Mesenchymal stem cell (in vitro differentiated cells and primary cell): ENCODE measurements at regions not wholly inside any gene's neighbourhood (a gene's known extent, or its start where the extent isn't known, plus 50 kb on each side); places are given as distances from the start of the nearest gene placed in this dataset.
A peak's percentile ranks its signal among the peaks of the same experiment; 100 is the strongest.

Experiments used
- DNase-seq: peaks from one replicate; pipeline ENCODE4 v3.0.0-alpha.2; 2013
- H2AFZ ChIP-seq: one replicate; pipeline ENCODE4 v1.6.1; 2013; ENCODE audit warnings: low read depth, mild to moderate bottlenecking, control low read depth, inconsistent platforms, low read length, moderate library complexity
- H2AK5ac ChIP-seq: 2 replicates; pipeline ENCODE4 v1.6.1; 2013; ENCODE audit warnings: low read length, moderate library complexity, mild to moderate bottlenecking, inconsistent platforms; ENCODE audit not compliant: severe bottlenecking
- H2BK120ac ChIP-seq: one replicate; pipeline ENCODE4 v1.6.1; 2013; ENCODE audit warnings: low read depth, mild to moderate bottlenecking, inconsistent platforms, low read length, moderate library complexity
- H2BK12ac ChIP-seq, 2 experiments: one replicate each; pipeline ENCODE4 v1.6.1; 2013; ENCODE audit warnings: inconsistent platforms in 2 of 2, low read length in 2 of 2, mild to moderate bottlenecking in 2 of 2, moderate library complexity in 2 of 2, control low read depth in 1 of 2
- H2BK15ac ChIP-seq: one replicate; pipeline ENCODE4 v1.6.1; 2013; ENCODE audit warnings: mild to moderate bottlenecking, low read depth, inconsistent platforms; ENCODE audit not compliant: poor library complexity, severe bottlenecking
- H2BK5ac ChIP-seq: 2 replicates; pipeline ENCODE4 v1.6.1; 2013; ENCODE audit warnings: low read depth, mild to moderate bottlenecking, low read length, control low read depth, inconsistent platforms; ENCODE audit not compliant: poor library complexity, severe bottlenecking
- H3K14ac ChIP-seq, 2 experiments: one replicate each; pipeline ENCODE4 v1.6.1; 2013; ENCODE audit warnings: inconsistent platforms in 2 of 2, low read length in 2 of 2, control low read depth in 1 of 2, mild to moderate bottlenecking in 1 of 2, moderate library complexity in 1 of 2
- H3K18ac ChIP-seq, 2 experiments: one replicate each; pipeline ENCODE4 v1.6.1; 2013; ENCODE audit warnings: inconsistent platforms in 2 of 2, low read length in 2 of 2, control low read depth in 1 of 2, low read depth in 1 of 2, mild to moderate bottlenecking in 1 of 2
- H3K23ac ChIP-seq, 2 experiments: one replicate each; pipeline ENCODE4 v1.6.1; 2013; ENCODE audit warnings: inconsistent platforms in 2 of 2, low read length in 2 of 2, mild to moderate bottlenecking in 2 of 2, moderate library complexity in 2 of 2, control low read depth in 1 of 2
- H3K27ac ChIP-seq: 2 replicates; pipeline ENCODE4 v1.5.1; 2013; ENCODE audit warnings: mild to moderate bottlenecking, moderate library complexity, low read length, control low read depth, inconsistent platforms; ENCODE audit not compliant: poor library complexity, severe bottlenecking
- H3K27me3 ChIP-seq, 2 experiments: 2 replicates each; pipeline versions ENCODE4 v1.6.1 to v1.7.0; 2013; ENCODE audit warnings: low read length in 2 of 2, mild to moderate bottlenecking in 2 of 2, moderate library complexity in 2 of 2, control low read depth in 1 of 2, inconsistent platforms in 1 of 2; ENCODE audit not compliant: control insufficient read depth in 1 of 2, insufficient read depth in 1 of 2
- H3K36me3 ChIP-seq, 2 experiments: 2 replicates each; pipeline versions ENCODE4 v1.6.1 to v1.7.0; 2013; ENCODE audit warnings: low read length in 2 of 2, control low read depth in 1 of 2, inconsistent platforms in 1 of 2, low read depth in 1 of 2, mild to moderate bottlenecking in 1 of 2; ENCODE audit not compliant: insufficient read depth in 2 of 2, control insufficient read depth in 1 of 2
- H3K4ac ChIP-seq, 2 experiments: one replicate each; pipeline ENCODE4 v1.6.1; 2013; ENCODE audit warnings: inconsistent platforms in 2 of 2, low read length in 2 of 2, mild to moderate bottlenecking in 2 of 2, moderate library complexity in 2 of 2, control low read depth in 1 of 2, low read depth in 1 of 2
- H3K4me1 ChIP-seq: 2 replicates; pipeline ENCODE4 v1.6.1; 2013; ENCODE audit warnings: low read depth, low read length, control low read depth; ENCODE audit not compliant: control insufficient read depth, insufficient read depth
- H3K4me2 ChIP-seq: 2 replicates; pipeline ENCODE4 v1.6.1; 2013; ENCODE audit warnings: low read length, mild to moderate bottlenecking, inconsistent platforms; ENCODE audit not compliant: poor library complexity, severe bottlenecking
- H3K4me3 ChIP-seq, 2 experiments: 2 replicates each; pipeline versions ENCODE4 v1.5.1 to v1.7.0; 2013; ENCODE audit warnings: low read length in 2 of 2, mild to moderate bottlenecking in 2 of 2, control low read depth in 1 of 2, low read depth in 1 of 2; ENCODE audit not compliant: insufficient read depth in 1 of 2
- H3K79me1 ChIP-seq: replicated peaks from 2 replicates; pipeline ENCODE4 v1.6.1; 2013; ENCODE audit warnings: mild to moderate bottlenecking, control low read depth, low read length, inconsistent platforms; ENCODE audit not compliant: poor library complexity, severe bottlenecking
- H3K9ac ChIP-seq: 2 replicates; pipeline ENCODE4 v1.7.0; 2013; ENCODE audit warnings: mild to moderate bottlenecking, low read length, moderate library complexity
- H3K9me3 ChIP-seq: 2 replicates; pipeline ENCODE4 v1.7.0; 2013; ENCODE audit warnings: mild to moderate bottlenecking, low read length; ENCODE audit not compliant: control insufficient read depth
- H4K8ac ChIP-seq: one replicate; pipeline ENCODE4 v1.6.1; 2013; ENCODE audit warnings: inconsistent platforms, mild to moderate bottlenecking, low read length, moderate library complexity
- H4K91ac ChIP-seq: one replicate; pipeline ENCODE4 v1.6.1; 2013; ENCODE audit warnings: mild to moderate bottlenecking, low read length, inconsistent platforms
- WGBS: methylation state at CpG from one replicate; pipeline ENCODE4 v1.1.7; 2013; ENCODE audit warnings: mixed read lengths; 5-methylcytosine and 5-hydroxymethylcytosine counted together

GRCh38 chr13:105952973-105953290 lies 582.5 kb downstream of the EFNB2 start:
- Histone ChIP-seq H3K23ac (no peak overlapping the region), H2BK15ac (no peak overlapping the region), H3K4me2 (no peak overlapping the region), H3K36me3 (no peaks in the 10 kb centered on the region), H3K14ac (no peak overlapping the region), H2BK5ac (no peak overlapping the region), H3K4me1 (no peaks in the 10 kb centered on the region), H4K8ac (no peak overlapping the region), H2BK120ac (no peak overlapping the region), H3K27me3 (no peaks in the 10 kb centered on the region), H3K9ac (no peak overlapping the region), H4K91ac (no peak overlapping the region), H2AK5ac (no peak overlapping the region), H3K9me3 (no peaks in the 10 kb centered on the region), H3K4ac (no peak overlapping the region), H3K4me3 (no peak overlapping the region), H3K18ac (no peak overlapping the region), H3K79me1 (no peaks in the 10 kb centered on the region), H2BK12ac (no peak overlapping the region), H3K27ac (no peak overlapping the region), H2AFZ (no peak overlapping the region)
- WGBS, result 89% methylated on average over 1 of the region's 3 CpGs
- no peak for DNase-seq

DNA sequence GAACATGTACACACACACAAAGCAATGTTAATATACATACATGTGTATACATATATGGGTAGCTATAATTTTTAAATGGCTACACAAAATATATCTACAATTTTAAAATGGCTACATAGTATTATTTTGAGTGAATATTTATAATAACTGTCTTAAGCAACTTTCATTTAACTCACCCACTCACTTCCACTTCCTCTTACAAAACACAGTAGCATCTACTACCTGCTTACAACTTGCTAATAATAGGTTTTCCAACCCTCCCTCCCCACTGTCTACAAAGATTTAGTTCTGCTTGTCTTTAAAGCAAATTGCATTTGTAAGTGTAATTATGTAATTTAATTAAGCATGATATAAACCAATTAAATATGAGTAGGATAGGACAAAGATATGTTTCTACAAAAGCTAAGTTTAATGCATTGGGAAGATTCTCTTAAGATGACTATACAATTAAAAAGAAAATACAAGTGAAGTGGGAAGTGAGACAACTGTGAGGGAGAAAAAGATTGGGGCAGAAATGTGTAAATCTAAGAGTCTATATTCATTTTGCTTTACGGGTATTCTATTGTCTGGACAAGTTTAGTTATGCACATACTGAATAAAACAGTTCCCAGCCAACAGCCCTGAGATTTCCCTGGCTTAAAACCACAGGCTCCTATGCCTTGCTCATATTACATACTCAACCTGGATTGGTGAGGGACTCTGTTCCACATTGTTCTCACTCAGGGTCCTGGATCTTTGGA lies 583.1 kb downstream of the EFNB2 start:
- Histone ChIP-seq H3K4me1 (no peaks in the 10 kb centered on the region), H2BK12ac (no peak overlapping the region), H2BK15ac (no peak overlapping the region), H3K9ac (no peak overlapping the region), H2BK5ac (no peak overlapping the region), H2AFZ (no peak overlapping the region), H3K27me3 (no peaks in the 10 kb centered on the region), H3K14ac (no peak overlapping the region), H3K9me3 (no peaks in the 10 kb centered on the region), H3K36me3 (no peaks in the 10 kb centered on the region), H4K91ac (no peak overlapping the region), H3K18ac (no peak overlapping the region), H2BK120ac (no peak overlapping the region), H3K23ac (no peak overlapping the region), H4K8ac (no peak overlapping the region), H2AK5ac (no peak overlapping the region), H3K4me2 (no peak overlapping the region), H3K27ac (no peak overlapping the region), H3K4me3 (no peak overlapping the region), H3K4ac (no peak overlapping the region), H3K79me1 (no peaks in the 10 kb centered on the region)
- WGBS, result 100% methylated on average over 1 of the region's 1 CpG
- DNase-seq, result no peak

- Histone ChIP-seq H3K36me3 (no peaks in the 10 kb centered on the region), H3K27me3 (no peaks in the 10 kb centered on the region), H4K8ac (no peak overlapping the region), H3K79me1 (no peaks in the 10 kb centered on the region), H2BK120ac (no peak overlapping the region), H3K9me3 (no peaks in the 10 kb centered on the region), H2AFZ (no peak overlapping the region), H3K4me2 (no peak overlapping the region), H3K23ac (no peak overlapping the region), H4K91ac (no peak overlapping the region), H3K9ac (no peak overlapping the region), H3K4ac (peak overlapping the region in 1 of 2 experiments; percentile 7), H3K4me1 (no peaks in the 10 kb centered on the region), H3K27ac (no peak overlapping the region), H2BK15ac (no peak overlapping the region), H2AK5ac (no peak overlapping the region), H3K18ac (peak overlapping the region in 1 of 2 experiments; percentile 37), H2BK12ac (no peak overlapping the region), H3K4me3 (no peak overlapping the region), H3K14ac (no peak overlapping the region), H2BK5ac (no peak overlapping the region)
- 57% methylated on average over 3 of the region's 3 CpGs for WGBS
- DNase-seq, result no peak
Measured at GRCh38 chr13:105948143-105948542, 587.3 kb downstream of the EFNB2 start.

- Histone ChIP-seq H3K9ac (no peak overlapping the region), H4K8ac (no peak overlapping the region), H3K4me3 (no peak overlapping the region), H3K79me1 (no peaks in the 10 kb centered on the region), H3K14ac (no peak overlapping the region), H4K91ac (no peak overlapping the region), H3K36me3 (no peaks in the 10 kb centered on the region), H3K9me3 (no peaks in the 10 kb centered on the region), H2AK5ac (no peak overlapping the region), H2AFZ (no peak overlapping the region), H3K27ac (no peak overlapping the region), H3K4me1 (peaks cover 5% of the 10 kb centered on the region), H3K18ac (no peak overlapping the region), H3K27me3 (no peaks in the 10 kb centered on the region), H2BK5ac (no peak overlapping the region), H3K4ac (no peak overlapping the region), H3K4me2 (no peak overlapping the region), H2BK15ac (no peak overlapping the region), H2BK12ac (no peak overlapping the region), H2BK120ac (no peak overlapping the region), H3K23ac (no peak overlapping the region)
- DNase-seq, result no peak
- WGBS, result 100% methylated on average over 1 of the region's 1 CpG
Measured at GRCh38 chr13:105940882-105941281, 594.6 kb downstream of the EFNB2 start.
